ENCODE measurements at regions not wholly inside any gene's neighbourhood (a gene's known extent, or its start where the extent isn't known, plus 50 kb on each side); places are given as distances from the start of the nearest gene placed in this dataset.
A peak's percentile ranks its signal among the peaks of the same experiment; 100 is the strongest.

- no peak for DNase-seq
Measured at GRCh38 chr4:38489924-38490639, 173.9 kb upstream of the KLF3 start.

GRCh38 chr4:38490753-38491446 is 173.1 kb upstream of the KLF3 start:
- no peak for DNase-seq

- no peak for DNase-seq
Measured at GRCh38 chr4:38491854-38492478, 172.0 kb upstream of the KLF3 start.

GRCh38 chr4:38493066-38493465 is 170.9 kb upstream of the KLF3 start:
- no peak for DNase-seq

GRCh38 chr4:38495446-38495845 is 168.6 kb upstream of the KLF3 start:
- DNase-seq, result no peak

GRCh38 chr4:38497121-38497520 is 166.9 kb upstream of the KLF3 start:
- DNase-seq, result no peak

GRCh38 chr4:38499101-38499500 is 164.9 kb upstream of the KLF3 start:
- no peak for DNase-seq

GRCh38 chr4:38500433-38500832 is 163.6 kb upstream of the KLF3 start:
- DNase-seq, result no peak

GRCh38 chr4:38501698-38502097 is 162.3 kb upstream of the KLF3 start:
- DNase-seq, result no peak

GRCh38 chr4:38503689-38504395 is 160.2 kb upstream of the KLF3 start:
- DNase-seq, result peak; percentile 49

GRCh38 chr4:38504396-38504715 is 159.6 kb upstream of the KLF3 start:
- DNase-seq, result no peak

- DNase-seq, result peak; percentile 71
Measured at GRCh38 chr4:38509551-38509950, 154.4 kb upstream of the KLF3 start.

GRCh38 chr4:38510201-38510600 is 153.8 kb upstream of the KLF3 start:
- DNase-seq, result no peak

- DNase-seq, result no peak
Measured at GRCh38 chr4:38511702-38512101, 152.3 kb upstream of the KLF3 start.

GRCh38 chr4:38512840-38513239 is 151.2 kb upstream of the KLF3 start:
- DNase-seq, result no peak

GRCh38 chr4:38514465-38515146 is 149.4 kb upstream of the KLF3 start:
- DNase-seq, result peak; percentile 33

- DNase-seq, result no peak
Measured at GRCh38 chr4:38516190-38516589, 147.8 kb upstream of the KLF3 start.

GRCh38 chr4:38519666-38520065 is 144.3 kb upstream of the KLF3 start:
- DNase-seq, result no peak

GRCh38 chr4:38523054-38523453 is 140.9 kb upstream of the KLF3 start:
- DNase-seq, result no peak

- DNase-seq, result peak; percentile 94
Measured at GRCh38 chr4:38523524-38524448, 140.2 kb upstream of the KLF3 start.

- no peak for DNase-seq
Measured at GRCh38 chr4:38526412-38526811, 137.6 kb upstream of the KLF3 start.

All from activated CD4-positive, alpha-beta T cell treated with anti-CD3 and anti-CD28 coated beads, Interleukin-2, amount 50 U/mL, for 16 hours (primary cell).